ENCODE measurements at regions not wholly inside any gene's neighbourhood (a gene's known extent, or its start where the extent isn't known, plus 50 kb on each side); places are given as distances from the start of the nearest gene placed in this dataset.

DNA sequence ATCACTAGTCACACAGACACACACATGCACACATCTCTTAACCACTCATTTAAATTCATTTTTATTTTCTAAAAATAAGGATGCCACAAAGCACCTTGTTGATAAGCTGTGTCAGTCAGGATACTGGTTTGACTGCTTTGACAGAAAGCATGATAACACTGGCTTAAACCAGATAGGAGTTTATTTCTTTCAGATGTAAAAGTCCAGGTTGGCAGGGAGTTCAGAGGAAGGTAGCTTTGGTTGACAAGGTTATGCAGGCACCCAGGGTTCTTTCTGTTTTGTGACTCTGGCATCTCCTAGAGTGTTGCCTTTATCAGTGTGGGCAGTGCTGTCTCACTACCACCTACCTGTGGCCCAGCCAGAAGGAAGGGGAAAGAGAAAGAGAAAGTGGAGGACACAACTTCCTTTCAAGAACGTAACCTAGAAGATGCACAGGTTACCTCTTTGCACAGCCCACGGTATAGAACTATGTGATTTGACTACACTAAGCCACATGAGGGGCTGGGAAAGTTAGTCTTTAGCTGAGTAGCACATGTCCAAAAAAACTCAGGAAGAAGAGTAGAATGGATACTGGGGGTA, 334.7 kb downstream of the OSTF1 start:
- H4K5ac ChIP-seq (ENCODE audit: insufficient read length, low read depth, low read length): no peak overlapping the region
- H3K18ac ChIP-seq (ENCODE audit: insufficient read length, low read depth, low read length): no peak overlapping the region
- no peak overlapping the region for H3K4ac ChIP-seq (ENCODE audit: low read depth, low read length)
- WGBS (ENCODE audit: extremely low coverage, insufficient read length, low lambda C conversion rate): no CpG with 5 or more reads among the region's 2 CpGs
- H4K20me1 ChIP-seq (ENCODE audit: control insufficient read depth, insufficient read depth, insufficient read length): no peaks in the 10 kb centered on the region
- H3K27ac ChIP-seq (ENCODE audit: insufficient read length, low read depth, low read length): no peak overlapping the region
- H4K91ac ChIP-seq (ENCODE audit: insufficient read length, low read depth, low read length): no peak overlapping the region
- TF ChIP-seq, protein P1, sequence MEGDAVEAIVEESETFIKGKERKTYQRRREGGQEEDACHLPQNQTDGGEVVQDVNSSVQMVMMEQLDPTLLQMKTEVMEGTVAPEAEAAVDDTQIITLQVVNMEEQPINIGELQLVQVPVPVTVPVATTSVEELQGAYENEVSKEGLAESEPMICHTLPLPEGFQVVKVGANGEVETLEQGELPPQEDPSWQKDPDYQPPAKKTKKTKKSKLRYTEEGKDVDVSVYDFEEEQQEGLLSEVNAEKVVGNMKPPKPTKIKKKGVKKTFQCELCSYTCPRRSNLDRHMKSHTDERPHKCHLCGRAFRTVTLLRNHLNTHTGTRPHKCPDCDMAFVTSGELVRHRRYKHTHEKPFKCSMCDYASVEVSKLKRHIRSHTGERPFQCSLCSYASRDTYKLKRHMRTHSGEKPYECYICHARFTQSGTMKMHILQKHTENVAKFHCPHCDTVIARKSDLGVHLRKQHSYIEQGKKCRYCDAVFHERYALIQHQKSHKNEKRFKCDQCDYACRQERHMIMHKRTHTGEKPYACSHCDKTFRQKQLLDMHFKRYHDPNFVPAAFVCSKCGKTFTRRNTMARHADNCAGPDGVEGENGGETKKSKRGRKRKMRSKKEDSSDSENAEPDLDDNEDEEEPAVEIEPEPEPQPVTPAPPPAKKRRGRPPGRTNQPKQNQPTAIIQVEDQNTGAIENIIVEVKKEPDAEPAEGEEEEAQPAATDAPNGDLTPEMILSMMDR (conservative IDR thresholded peaks at IDR 0.05): no peak
- peaks cover 0 to 7% of the 10 kb centered on the region in 2 experiments; a peak in 2 of 4 replicates for H3K4me1 Mint-ChIP-seq
- H3K9me3 ChIP-seq (ENCODE audit: control insufficient read depth, low read depth, low read length): no peaks in the 10 kb centered on the region
- no peaks in the 10 kb centered on the region for H3K27me3 ChIP-seq (ENCODE audit: insufficient read depth, low read length)
- no peaks in the 10 kb centered on the region; a peak in 1 of 5 replicates for H3K9me3 Mint-ChIP-seq
- H3K4me2 ChIP-seq (ENCODE audit: insufficient read depth, insufficient read length, low read length): no peak overlapping the region
- H3T11ph ChIP-seq (ENCODE audit: low read length): no peak overlapping the region
- H4K8ac ChIP-seq (replicated peaks; ENCODE audit: insufficient read length, low read depth, low read length): no peak overlapping the region
- H2AFZ ChIP-seq (ENCODE audit: low read length): no peak overlapping the region
- H2BK12ac ChIP-seq (ENCODE audit: insufficient read length, low read depth, low read length): no peak overlapping the region
- H3K79me2 ChIP-seq (ENCODE audit: insufficient read depth, low read length): no peaks in the 10 kb centered on the region
- no peak for DNase-seq
- no peak overlapping the region for H3K56ac ChIP-seq (ENCODE audit: insufficient read length, low read depth, low read length)
- no peaks in the 10 kb centered on the region for H3K23me2 ChIP-seq (ENCODE audit: insufficient read length, low read depth, low read length, poor library complexity, severe bottlenecking)
- H3K36me3 Mint-ChIP-seq (ENCODE audit: insufficient read depth in 1 of 3, low read depth in 3 of 3): no peaks in the 10 kb centered on the region
- no peak overlapping the region for H2BK15ac ChIP-seq (ENCODE audit: low read depth, low read length)
- H3K14ac ChIP-seq (ENCODE audit: insufficient read depth, low read length): no peak overlapping the region
- no peaks in the 10 kb centered on the region for H3K79me1 ChIP-seq (ENCODE audit: insufficient read depth, low read depth, low read length, poor library complexity, severe bottlenecking)
- H3K23ac ChIP-seq (ENCODE audit: insufficient read length, low read depth, low read length): no peak overlapping the region
- H3K4me1 ChIP-seq (ENCODE audit: insufficient read depth, low read length): no peaks in the 10 kb centered on the region
- H3K27me3 Mint-ChIP-seq (ENCODE audit: low read depth): no peaks in the 10 kb centered on the region
- H3K27ac Mint-ChIP-seq: no peak overlapping the region
- no peak overlapping the region for H2BK20ac ChIP-seq (ENCODE audit: low read depth, low read length, poor library complexity, severe bottlenecking)
- H2BK5ac ChIP-seq (ENCODE audit: insufficient read length, low read length): no peak overlapping the region
- H2BK120ac ChIP-seq (ENCODE audit: low read depth, low read length, poor library complexity, severe bottlenecking): no peak overlapping the region
- no peak overlapping the region for H3K4me3 Mint-ChIP-seq
- no peak overlapping the region for H2AK5ac ChIP-seq (ENCODE audit: insufficient read length, low read length)
- no peak overlapping the region for H3K9ac ChIP-seq (ENCODE audit: extremely low read depth, insufficient read length, low read length)

Measured in H9 (cell line).